Limb (tissue), 2 donors: ENCODE measurements at regions not wholly inside any gene's neighbourhood (a gene's known extent, or its start where the extent isn't known, plus 50 kb on each side); places are given as distances from the start of the nearest gene placed in this dataset.
A peak's percentile ranks its signal among the peaks of the same experiment; 100 is the strongest.
"Not testable (repeated sequence)": the region's sequence is repeated elsewhere in the genome, so short reads cannot be mapped to it uniquely, and the experiment has no call there.

Experiments
- DNase-seq, 2 donors: peaks; one replicate each; pipeline ENCODE4 v3.0.0-alpha.2; 2016; ENCODE audit errors: extremely low spot score in 2 of 2

DNA sequence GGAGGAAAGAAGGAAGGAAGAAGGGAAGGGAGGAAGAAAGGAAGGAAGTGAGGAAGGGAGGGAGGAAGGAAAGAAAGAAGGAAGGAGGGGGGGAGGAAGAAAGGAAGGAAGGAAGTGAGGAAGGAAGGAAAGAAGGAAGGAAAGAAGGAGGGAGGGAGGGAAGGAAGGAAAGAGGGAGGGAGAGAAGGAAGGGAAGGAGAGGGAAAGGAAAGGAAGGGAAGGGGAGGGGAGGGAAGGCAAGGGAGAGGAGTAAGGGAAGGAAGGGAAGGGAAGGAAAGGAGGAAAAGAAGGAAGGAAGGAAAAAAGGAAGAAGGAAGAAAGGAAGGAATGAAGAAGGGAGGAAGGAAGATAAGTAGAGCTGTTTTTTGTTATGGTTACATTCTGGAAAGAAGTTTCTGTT, 141.2 kb downstream of the LRRC3B start:
- DNase-seq, result no peak

DNA sequence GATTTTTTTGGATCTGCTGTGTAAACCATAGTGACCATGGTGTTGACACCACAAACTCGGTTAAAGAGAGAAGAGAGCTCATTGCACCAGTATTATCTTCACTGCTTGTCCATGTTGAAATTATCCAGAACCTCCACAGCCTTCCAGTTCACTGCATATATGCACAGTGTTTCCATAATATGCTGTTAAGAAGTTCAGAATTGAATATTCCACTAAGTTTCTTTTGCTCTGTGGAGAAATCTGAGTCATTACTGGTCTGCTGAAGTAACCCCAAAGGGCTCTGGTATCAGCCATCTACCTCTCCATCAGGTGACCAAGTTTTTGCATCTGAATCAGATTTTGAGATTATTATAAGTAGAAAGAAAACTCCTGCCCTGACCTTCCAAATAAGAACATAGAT, 143.5 kb downstream of the LRRC3B start:
- DNase-seq, result no peak

DNA sequence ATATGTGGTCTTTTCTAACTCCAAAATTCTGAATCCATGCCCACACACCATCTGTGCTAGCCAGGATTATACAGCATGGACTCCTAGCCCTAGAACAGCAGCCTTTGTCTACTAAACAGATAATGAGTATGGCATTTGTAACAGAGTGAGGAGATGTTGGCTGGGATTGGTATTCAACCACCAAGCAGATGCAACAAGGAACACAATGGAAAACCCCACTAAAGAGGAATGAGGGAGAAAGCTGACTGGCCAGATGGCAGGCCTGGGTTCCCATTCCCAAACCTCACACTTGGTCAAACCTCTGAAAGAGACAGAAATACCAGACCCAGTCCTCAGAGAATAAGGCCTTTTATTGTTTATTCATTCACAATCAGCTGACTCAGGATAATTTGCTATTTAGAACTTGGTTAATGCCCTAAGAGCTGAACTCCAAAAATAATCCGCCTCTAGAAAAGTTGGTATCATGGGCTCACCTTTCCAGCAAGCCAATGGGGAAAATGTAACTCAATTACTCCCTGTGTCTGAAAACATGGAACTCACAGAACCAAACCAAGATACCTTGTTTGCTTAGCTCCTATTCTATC, 145.6 kb downstream of the LRRC3B start:
- no peak for DNase-seq

DNA sequence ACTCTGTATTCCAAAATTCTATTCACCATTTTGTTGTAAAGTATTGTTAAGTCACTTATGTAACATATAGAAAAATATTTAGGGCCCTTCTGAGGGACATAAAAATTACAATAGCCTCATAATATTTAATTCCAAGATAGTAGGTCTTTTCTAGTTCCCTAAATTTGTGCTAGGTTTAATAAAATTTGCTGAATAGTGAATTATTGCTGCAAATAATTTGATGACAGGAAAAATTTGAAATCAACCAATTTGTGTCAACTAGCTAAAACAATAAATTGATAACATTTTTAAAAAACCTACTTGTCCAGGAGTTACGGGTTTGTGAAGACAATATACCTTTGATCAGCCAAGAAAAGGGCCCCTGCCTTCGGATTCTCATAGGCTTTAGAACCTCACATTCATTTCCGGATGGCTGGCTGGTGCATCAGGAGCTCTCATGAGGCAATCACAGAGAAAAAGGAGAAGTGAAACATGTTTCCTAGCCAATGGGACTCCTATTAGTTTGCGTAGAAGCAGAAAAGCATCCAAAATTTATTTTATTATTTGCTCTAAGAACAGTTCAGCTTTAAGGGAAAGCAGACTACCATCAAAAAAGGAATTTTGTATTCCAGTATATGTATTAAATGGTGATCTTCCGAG, 177.2 kb downstream of the LRRC3B start:
- no peak for DNase-seq

DNA sequence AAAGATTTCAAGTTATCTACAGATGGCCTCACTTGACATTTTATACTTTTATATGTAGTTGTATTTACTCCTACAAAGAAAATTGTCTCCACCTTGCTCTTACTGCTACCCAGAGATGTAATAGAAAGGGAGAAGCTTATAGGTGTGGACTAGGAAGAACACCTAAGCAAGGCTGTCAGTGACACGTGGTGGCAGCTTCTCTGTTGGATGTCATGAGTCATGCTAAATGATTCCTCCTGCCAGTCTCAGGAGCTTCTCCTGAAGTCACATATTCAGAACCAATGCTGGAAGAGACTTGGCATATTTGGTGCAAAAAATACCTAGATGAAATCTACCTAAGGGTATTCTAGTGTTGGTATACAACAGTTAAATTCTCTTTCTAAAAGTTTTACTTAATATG, 184.7 kb downstream of the LRRC3B start:
- DNase-seq, result no peak

DNA sequence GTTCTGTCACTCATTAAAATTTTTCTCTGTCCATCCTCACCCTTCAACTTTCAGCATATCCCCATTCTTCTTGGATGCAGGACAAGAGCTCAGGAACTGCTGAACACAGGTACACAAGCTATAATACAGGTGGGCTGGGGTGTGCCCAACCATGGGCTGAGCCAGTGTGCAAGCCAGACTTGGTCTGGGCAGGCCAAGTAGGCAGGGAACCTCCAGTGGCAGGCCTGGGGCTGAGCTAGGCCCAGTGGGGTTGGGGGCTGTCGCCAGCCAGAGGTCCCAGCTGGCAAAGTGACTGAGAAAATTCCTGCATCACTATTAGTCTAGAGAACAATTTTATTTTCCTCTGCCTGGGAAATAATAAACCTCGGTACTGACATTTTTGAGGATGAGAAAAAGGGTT, 202.9 kb downstream of the LRRC3B start:
- no peak for DNase-seq

DNA sequence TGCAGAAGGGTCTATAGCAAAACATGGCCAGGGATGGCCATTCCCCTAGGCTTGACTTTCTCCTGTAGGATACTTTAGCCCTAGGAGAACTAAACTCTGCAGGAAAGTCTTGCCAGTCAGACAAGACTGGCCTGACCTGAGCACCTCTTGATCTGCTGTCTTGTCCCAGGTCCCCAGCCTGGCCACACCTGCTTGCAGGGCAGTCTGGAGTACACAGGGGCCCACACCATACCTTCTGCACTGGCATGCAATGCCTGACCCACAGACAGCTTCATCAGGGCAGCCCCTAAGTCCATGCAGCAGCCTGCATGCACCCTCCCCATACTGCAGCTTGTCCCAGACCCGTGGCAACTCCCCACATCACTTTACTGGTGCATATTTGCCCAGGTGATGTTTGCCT, 204.6 kb downstream of the LRRC3B start:
- DNase-seq, result no peak

DNA sequence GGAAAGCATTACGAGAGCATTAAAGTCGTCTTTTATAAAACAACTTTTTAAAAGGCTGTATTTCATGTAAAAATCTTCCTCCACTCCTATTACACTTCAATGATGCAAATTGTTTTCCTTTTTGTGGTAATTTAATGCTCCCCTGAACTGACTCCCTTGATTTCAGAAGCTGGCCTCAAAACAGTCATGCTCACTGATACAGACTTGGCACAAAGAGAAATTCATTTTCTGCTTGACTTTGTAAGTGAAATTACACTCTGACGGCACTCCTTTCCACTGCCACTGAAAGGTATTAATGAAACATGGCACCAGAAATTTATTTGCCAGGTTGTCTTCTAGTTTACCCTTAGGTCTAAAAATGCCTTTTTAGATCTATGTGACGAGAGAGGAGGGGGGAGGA, 215.5 kb downstream of the LRRC3B start:
- DNase-seq, result peak in 1 of 2 donors; percentile 13

DNA sequence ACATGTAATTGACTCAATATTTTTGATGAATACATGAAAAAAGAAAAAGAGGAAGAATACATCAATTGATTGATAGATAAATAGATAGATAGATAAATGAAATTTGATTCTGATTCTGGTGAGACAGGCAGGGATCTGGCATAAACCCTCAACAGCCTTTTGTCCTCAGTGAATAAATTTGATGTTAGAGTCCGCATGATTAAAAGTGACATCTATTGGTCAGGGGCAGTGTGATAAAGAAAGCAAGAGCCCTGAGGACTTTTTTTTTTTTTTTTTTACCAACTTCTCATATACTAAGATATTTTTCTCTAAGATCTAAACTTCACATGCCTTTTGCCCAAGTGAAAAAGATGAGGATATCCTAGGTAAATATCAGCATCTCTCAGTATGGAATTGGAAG, 216.4 kb downstream of the LRRC3B start:
- no peak for DNase-seq

DNA sequence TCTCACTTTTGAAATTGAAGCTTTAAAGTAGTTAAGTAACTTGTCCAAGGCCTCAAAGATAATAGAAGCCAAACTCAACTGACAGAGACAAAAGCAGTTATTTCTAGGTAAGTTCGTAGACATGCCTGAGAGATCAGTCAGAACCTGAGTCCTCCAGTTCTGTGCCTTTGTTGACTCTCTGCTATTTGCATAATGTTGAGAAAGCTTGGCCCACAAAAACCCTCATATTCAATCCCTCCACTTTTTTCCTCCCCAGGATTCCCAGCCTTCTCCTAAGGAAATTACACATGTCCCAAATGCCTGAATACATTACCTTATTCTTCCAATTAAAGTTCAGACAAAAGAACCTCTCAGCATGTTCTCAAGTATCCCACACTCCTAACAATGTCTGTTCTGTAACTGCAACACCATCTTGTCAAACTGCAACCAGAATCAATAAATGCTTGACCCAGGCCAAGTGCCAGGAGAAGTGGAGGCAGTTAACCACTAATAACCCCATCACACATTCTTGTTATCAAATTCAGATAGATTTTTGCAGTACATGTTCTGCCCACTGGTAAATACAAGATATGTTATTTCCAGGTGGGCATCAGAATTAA, 217.8 kb downstream of the LRRC3B start:
- DNase-seq, result no peak

DNA sequence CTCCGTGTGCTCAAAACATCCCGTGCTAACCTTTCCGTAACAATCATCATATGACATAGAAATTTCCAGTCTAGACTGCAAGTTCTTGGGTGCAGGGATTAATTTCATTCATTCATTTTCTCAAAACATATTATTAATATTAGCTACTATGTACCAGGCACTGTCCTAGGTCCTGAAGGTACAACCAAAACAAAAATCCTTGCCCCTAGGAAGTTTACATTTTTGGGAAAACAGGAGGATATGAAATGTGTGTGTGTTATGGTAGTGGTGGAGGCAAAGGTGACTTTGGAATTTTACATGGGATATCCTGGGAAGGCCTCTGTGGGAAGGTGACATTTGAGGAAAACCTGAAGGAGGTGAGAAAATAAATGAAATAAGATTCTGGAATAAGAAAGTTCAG, 222.6 kb downstream of the LRRC3B start:
- DNase-seq, result no peak

DNA sequence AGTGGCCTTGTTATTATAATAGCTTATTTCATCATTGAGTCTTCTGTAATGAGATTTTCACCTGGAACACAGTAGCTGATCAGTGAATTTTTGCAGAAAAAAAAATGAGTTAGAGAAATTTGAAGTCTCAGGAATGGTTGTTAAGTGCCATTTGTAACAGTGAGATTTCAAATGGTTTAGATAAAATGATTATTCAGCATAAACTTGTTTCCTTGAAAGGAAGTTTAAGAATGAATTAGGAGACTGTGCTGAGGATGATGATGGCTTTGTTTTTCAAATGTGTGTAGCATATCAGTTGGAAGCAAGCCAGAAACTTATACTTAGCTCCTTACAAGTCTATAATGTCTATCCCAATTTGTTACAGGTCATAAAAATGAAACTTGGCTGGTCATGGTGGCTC, 225.1 kb downstream of the LRRC3B start:
- DNase-seq, result no peak

DNA sequence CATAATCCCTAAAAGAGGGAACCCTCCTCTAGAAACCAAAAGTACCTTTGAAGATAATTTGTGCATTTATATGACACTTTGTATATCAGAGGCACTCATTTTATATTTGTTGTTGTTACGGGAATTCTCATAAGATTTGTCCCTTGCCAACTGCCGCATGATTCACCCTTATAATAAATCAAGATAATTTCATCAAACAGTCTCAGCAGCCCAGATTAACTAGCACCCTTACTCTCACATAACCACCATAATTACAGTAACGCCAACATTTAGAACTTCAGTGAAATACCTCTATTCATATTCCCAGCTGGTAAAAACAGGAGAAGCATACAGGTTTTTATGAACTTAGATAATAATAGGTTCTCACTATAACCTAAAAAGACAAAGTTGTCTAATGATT, 271.9 kb downstream of the LRRC3B start:
- DNase-seq, result no peak

DNA sequence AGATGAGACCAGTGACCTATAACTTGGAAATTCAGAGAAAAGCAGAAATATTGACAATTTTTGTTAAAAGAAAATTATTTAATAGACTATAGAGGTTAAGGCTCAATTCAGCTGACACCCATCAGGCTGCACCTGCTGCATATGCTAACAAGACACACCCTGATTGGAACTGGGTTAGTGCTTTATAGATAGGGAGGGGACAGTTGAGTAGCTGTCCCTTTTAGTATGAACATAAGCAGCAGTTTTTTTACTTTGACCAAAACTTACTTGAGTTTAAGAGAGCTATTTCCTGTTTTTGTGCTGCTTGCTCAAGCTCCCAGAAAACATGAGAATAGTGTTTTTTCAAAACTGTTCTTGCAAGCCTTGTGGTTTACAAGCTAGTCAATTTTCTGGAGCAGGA, 292.6 kb downstream of the LRRC3B start:
- DNase-seq, result no peak

DNA sequence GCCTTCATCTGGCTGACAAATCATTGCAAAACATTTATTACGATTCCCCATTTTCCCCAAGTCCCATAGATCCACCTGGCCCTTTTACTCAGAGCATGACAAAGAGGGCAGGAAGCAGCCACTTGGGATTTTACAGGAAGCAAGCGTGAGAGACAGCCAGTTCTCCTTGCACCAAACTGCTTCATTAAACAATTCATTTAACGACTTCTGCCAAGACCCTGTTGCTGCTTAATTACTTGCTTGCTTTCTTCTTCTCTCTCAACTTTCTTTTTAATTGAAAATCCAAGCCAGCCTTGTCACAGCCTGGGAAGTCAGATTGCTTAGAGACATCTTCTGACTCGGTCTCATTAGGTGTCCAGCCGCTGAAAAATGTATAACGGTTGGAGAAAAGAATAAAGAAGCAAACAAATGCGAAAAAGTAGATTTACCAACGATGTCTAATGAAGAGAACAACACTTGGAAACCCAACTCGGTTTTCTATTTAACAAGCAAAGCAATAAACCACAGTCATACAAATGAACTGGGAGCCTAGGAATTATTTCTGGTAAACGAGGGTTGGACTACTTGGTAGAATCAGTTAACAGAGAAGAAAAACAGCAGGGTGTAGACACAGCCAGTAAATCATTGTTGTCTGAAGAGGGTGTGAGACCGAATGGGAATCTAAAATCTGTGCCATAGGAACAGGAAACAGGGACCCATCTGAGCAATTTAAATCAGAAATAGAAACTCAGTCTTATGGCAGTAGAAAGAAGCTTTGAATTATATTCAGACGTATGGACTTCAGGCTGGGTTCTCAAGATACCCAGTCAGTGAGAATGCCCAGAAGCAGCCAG, 298.3 kb downstream of the LRRC3B start:
- no peak for DNase-seq

DNA sequence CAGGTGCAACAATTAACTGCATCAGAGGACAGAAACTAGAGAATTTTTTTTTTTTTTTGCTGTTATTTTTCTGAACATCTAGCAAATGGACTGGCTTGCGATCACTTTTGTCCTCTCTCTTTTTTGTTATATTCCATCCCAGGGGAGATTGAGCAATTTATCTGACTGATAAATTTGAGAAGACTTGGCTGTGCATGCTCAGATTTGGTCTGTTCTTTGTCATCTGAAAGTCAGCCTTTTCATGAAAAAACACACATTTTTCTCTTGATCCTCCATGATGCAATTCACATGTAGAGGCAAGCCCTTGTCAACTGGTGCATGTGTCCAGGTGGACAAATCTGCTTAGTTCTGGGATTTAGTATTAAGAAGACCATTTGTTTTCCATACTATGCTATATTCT, 309.3 kb downstream of the LRRC3B start:
- no peak for DNase-seq

DNA sequence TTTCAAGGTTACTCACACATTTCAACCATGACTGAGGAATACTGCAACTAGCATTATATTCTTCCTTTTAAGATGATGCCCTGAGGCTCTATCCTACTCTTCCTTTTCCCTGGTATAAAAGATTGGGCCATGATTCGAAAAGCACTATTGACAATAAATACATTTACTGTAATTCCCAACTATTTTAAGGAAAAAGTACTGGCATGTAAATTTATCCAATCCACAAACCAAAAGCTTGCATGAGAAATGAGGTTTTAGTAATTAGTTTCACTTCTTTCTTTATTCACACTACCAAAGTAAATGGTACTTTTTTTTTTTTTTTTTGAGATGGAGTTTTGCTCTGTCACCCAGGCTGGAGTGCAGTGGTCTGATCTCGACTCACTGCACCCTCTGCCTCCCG, 310.2 kb downstream of the LRRC3B start:
- no peak for DNase-seq

DNA sequence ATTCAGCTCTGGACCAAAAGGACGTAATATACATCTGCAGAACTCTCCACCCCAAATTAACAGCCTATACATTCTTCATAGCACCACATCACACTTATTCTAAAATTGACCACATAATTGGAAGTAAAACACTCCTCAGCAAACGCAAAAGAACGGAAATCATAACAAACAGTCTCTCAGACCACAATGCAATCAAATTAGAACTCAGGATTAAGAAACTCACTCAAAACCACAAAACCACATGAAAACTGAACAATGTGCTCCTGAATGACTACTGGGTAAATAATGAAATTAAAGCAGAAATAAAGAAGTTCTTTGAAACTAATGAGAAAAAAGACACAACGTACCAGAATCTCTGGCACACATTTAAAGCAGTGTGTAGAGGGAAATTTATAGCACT, 322.9 kb downstream of the LRRC3B start:
- not testable (repeated sequence) for DNase-seq

DNA sequence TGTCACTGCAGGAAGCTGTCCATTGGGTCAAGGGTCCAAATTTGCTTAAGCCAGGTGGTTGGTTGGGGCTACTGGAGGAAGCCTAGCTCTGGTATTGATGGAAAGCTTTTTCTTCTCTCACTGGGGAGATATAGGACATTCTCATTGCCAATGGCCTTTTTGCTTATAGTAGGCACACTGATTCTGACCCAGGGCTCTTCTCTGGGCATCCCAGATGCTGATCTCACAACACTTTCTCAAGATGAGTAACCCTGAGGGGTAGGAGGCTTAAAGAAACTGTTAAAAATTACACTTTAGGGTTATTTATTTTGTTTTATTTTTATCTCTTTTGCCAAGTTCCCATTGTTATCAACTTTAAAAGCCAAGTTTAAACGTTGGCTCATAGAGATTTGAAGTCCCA, 337.8 kb downstream of the LRRC3B start:
- no peak for DNase-seq

DNA sequence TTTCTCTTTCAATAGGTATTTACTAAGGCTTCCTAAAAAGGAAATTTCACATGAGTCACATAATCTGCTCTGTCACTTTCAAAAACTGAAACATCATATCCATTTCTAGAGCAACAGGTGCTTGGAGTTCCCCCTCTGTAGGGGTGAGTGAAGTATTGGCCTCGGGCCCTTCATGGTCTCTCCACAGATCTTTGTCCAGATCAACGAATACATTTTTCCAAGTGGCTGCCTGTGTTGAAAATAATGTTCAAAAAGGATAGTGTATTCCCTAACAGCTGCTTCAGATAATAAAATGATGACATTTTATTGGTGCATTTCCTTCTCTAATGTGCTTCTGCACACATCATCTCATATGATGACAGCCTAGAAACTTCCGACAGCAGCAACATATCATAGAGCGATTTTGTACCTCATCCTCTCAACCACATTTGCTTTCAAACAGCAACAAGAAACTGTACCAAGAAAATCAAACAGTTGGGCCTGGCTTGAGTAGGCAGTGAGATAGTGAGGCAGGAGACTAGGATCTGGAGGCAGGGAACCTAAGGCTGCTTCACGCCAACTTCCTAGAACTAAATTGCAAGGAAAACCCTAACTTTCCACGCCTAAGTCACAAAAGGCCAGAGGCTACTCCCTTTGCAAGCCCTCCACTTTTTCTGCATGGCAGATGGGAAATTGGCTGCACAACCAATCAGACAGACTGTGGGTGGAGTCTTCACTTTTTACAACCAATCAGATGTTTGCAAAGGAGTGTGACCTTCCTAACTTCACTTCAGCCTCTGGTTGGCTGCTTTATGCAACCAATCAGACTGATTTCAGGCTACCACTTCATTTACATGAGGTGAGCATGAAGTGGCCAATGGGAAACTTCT, 340.2 kb downstream of the LRRC3B start:
- DNase-seq, result peak in 1 of 2 donors; percentile 29

DNA sequence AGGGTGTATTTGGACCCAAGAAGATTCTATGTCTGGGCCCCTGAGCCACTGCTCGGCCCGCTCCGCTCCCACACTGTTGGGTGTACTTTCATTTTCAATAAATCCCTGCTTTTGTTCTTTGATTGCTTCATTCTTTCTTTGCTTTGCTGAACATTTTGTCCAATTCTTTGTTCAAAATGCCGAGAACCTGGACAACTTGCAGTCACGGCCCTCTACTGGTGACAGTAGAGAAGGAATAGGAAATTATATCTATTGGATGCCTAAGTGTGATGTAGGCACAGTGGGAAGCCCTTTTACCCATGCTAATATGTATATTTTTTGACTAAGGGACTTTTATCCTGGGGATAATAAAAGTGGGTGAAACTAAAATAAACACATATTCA, 340.8 kb downstream of the LRRC3B start:
- DNase-seq, result no peak

DNA sequence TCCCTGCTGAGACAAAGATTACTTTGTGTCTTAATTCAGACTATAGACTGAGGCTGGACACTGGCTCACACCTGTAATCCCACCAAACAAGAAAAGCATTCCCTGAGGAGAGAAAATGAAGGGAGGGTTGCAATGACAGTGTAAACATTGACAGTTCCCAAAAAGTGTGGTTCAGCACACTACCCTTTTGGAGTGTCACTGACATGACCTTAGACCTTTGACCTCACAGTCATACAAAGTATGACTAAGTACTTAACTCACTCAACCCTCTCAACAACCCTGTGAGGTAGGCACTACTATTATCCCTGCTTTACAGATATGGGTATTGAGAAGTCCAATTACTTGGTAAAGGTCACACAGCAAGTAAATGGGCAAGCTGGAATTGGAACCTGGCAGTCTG, 341.7 kb downstream of the LRRC3B start:
- no peak for DNase-seq
